NB4 (cell line): ENCODE measurements at regions not wholly inside any gene's neighbourhood (a gene's known extent, or its start where the extent isn't known, plus 50 kb on each side); places are given as distances from the start of the nearest gene placed in this dataset.

Source experiments
- DNase-seq: peaks from one replicate; pipeline ENCODE4 v3.0.0; 2010; ENCODE audit warnings: low read depth
- H3K4me3 ChIP-seq: one replicate; pipeline ENCODE4 v1.5.1; 2011; ENCODE audit warnings: mild to moderate bottlenecking, low read depth, low read length, moderate library complexity
- CTCF ChIP-seq: IDR thresholded peaks from one replicate; pipeline ENCODE4 v1.5.1; 2012; ENCODE audit warnings: low read depth, low read length
- MAX ChIP-seq: IDR thresholded peaks from 2 replicates; pipeline ENCODE4 v1.6.1; 2011; ENCODE audit warnings: low read depth, low read length
- MYC ChIP-seq: IDR thresholded peaks from 2 replicates; pipeline ENCODE4 v1.6.1; 2011; ENCODE audit warnings: low read depth, low read length
- POLR2A ChIP-seq: IDR thresholded peaks from 2 replicates; pipeline ENCODE4 v1.6.1; 2011; ENCODE audit warnings: mild to moderate bottlenecking; ENCODE audit not compliant: insufficient read length; ENCODE audit errors: extremely low read depth

- DNase-seq, result no peak
- no peak overlapping the region for H3K4me3 ChIP-seq
- TF ChIP-seq MAX (no peak), POLR2A (no peak), MYC (no peak), CTCF (no peak)
Observed at GRCh38 chr11:121927789-121928188, 188.2 kb downstream of the BLID start.

- H3K4me3 ChIP-seq, result no peak overlapping the region
- DNase-seq, result no peak
- TF ChIP-seq POLR2A (no peak), MYC (no peak), CTCF (no peak), MAX (no peak)
Observed at GRCh38 chr11:121927097-121927785, 188.8 kb downstream of the BLID start.

GRCh38 chr11:121924191-121924590, 191.8 kb downstream of the BLID start:
- H3K4me3 ChIP-seq, result no peak overlapping the region
- no peak for DNase-seq
- no peak for TF ChIP-seq POLR2A
- no peak for TF ChIP-seq MAX
- TF ChIP-seq MYC, result no peak
- no peak for TF ChIP-seq CTCF

GRCh38 chr11:121917482-121917881, 198.5 kb downstream of the BLID start:
- TF ChIP-seq MYC (no peak), CTCF (no peak), MAX (no peak), POLR2A (no peak)
- no peak overlapping the region for H3K4me3 ChIP-seq
- DNase-seq, result no peak

- TF ChIP-seq POLR2A (no peak), CTCF (no peak), MAX (no peak), MYC (no peak)
- H3K4me3 ChIP-seq, result no peak overlapping the region
- DNase-seq, result no peak
Observed at GRCh38 chr11:121914508-121915059, 201.4 kb downstream of the BLID start.
